SK-N-SH treated with all-trans-retinoic acid at 6 μM for 48 hours (cell line): ENCODE measurements at regions not wholly inside any gene's neighbourhood (a gene's known extent, or its start where the extent isn't known, plus 50 kb on each side); places are given as distances from the start of the nearest gene placed in this dataset.

ENCODE experiments used
- ATAC-seq: fragments of 200-7000 bp; cut with Tn5 transposase; 3 replicates; pipeline ENCODE4 v1.9.1; 2020; ENCODE audit warnings: mild to moderate bottlenecking, moderate library complexity
- ARNTL ChIP-seq: fragments of 450-650 bp; formaldehyde crosslinking; IDR thresholded peaks from 2 replicates; pipeline ENCODE4 v1.5.0; 2020; ENCODE audit warnings: low read depth, mild to moderate bottlenecking, moderate library complexity, borderline replicate concordance
- BACH2 ChIP-seq: fragments of 250-450 bp; sonication (Bioruptor Pico); IDR thresholded peaks from 2 replicates; pipeline ENCODE4 v1.9.0; 2021; ENCODE audit warnings: mild to moderate bottlenecking, borderline replicate concordance
- CSDC2 ChIP-seq: fragments of 250-450 bp; sonication (Bioruptor Pico); IDR thresholded peaks from 2 replicates; pipeline ENCODE4 v1.5.0; 2020; ENCODE audit warnings: mild to moderate bottlenecking, moderate library complexity
- ESRRG ChIP-seq: fragments of 250-450 bp; sonication (Bioruptor Pico); IDR thresholded peaks from 2 replicates; pipeline ENCODE4 v1.6.1; 2021; ENCODE audit warnings: mild to moderate bottlenecking
- GLIS3 ChIP-seq: fragments of 250-450 bp; sonication (Bioruptor Pico); IDR thresholded peaks from 2 replicates; pipeline ENCODE4 v1.5.0; 2020; ENCODE audit warnings: mild to moderate bottlenecking, moderate library complexity
- OSR1 ChIP-seq: fragments of 250-450 bp; sonication (Bioruptor Pico); IDR thresholded peaks from 2 replicates; pipeline ENCODE4 v1.8.0; 2022; ENCODE audit warnings: moderate library complexity, mild to moderate bottlenecking, inconsistent platforms
- PPARA ChIP-seq: fragments of 250-450 bp; sonication (Bioruptor Pico); IDR thresholded peaks from 2 replicates; pipeline ENCODE4 v1.5.0; 2020; ENCODE audit warnings: mild to moderate bottlenecking, borderline replicate concordance
- RARB ChIP-seq: fragments of 250-450 bp; sonication (Bioruptor Pico); IDR thresholded peaks from 2 replicates; pipeline ENCODE4 v1.8.0; 2021; ENCODE audit warnings: mild to moderate bottlenecking, moderate library complexity
- SNAI2 ChIP-seq: fragments of 250-450 bp; sonication (Bioruptor Pico); IDR thresholded peaks from 2 replicates; pipeline ENCODE4 v1.5.0; 2020; ENCODE audit warnings: mild to moderate bottlenecking, moderate library complexity
- TCF4 ChIP-seq: fragments of 250-450 bp; sonication (Bioruptor Pico); IDR thresholded peaks from 2 replicates; pipeline ENCODE4 v1.8.0; 2021; ENCODE audit warnings: mild to moderate bottlenecking, moderate library complexity, borderline replicate concordance
- TOX ChIP-seq: fragments of 250-450 bp; sonication (Bioruptor Pico); IDR thresholded peaks from 2 replicates; pipeline ENCODE4 v1.8.0; 2021; ENCODE audit warnings: mild to moderate bottlenecking, moderate library complexity, borderline replicate concordance
- ZC3H10 ChIP-seq: fragments of 250-450 bp; sonication (Bioruptor Pico); IDR thresholded peaks from 2 replicates; pipeline ENCODE4 v1.5.1; 2021; ENCODE audit warnings: mild to moderate bottlenecking, moderate library complexity
- ZFP3 ChIP-seq: fragments of 250-450 bp; sonication (Bioruptor Pico); IDR thresholded peaks from 2 replicates; pipeline ENCODE4 v1.5.0; 2020; ENCODE audit warnings: mild to moderate bottlenecking, moderate library complexity
- ZFP30 ChIP-seq: fragments of 450-650 bp; formaldehyde crosslinking; IDR thresholded peaks from 2 replicates; pipeline ENCODE4 v1.5.0; 2022; ENCODE audit warnings: mild to moderate bottlenecking, moderate library complexity
- ZNF565 ChIP-seq: fragments of 450-650 bp; formaldehyde crosslinking; conservative IDR thresholded peaks from 2 replicates; pipeline ENCODE4 v1.5.0; 2020; ENCODE audit warnings: low read depth, mild to moderate bottlenecking, moderate library complexity
- ZNF70 ChIP-seq: fragments of 450-650 bp; formaldehyde crosslinking; IDR thresholded peaks from 2 replicates; pipeline ENCODE4 v1.5.0; 2020; ENCODE audit warnings: mild to moderate bottlenecking, moderate library complexity
- ZNF8 ChIP-seq: fragments of 450-650 bp; formaldehyde crosslinking; IDR thresholded peaks from 2 replicates; pipeline ENCODE4 v1.5.0; 2020; ENCODE audit warnings: mild to moderate bottlenecking, moderate library complexity
- TF ChIP-seq, protein P1 (sequence below): fragments of 250-450 bp; sonication (Bioruptor Pico); IDR thresholded peaks from 2 replicates; pipeline ENCODE4 v1.5.1; 2020; ENCODE audit warnings: low read depth, mild to moderate bottlenecking, moderate library complexity
- TF ChIP-seq, protein P2 (sequence below): fragments of 250-450 bp; sonication (Bioruptor Pico); IDR thresholded peaks from 2 replicates; pipeline ENCODE4 v1.5.1; 2021; ENCODE audit warnings: mild to moderate bottlenecking, moderate library complexity
- TF ChIP-seq, protein P3 (sequence below): fragments of 250-450 bp; sonication (Bioruptor Pico); IDR thresholded peaks from 2 replicates; pipeline ENCODE4 v1.8.0; 2021; ENCODE audit warnings: low read depth, mild to moderate bottlenecking, moderate library complexity, borderline replicate concordance
- TF ChIP-seq, protein P4 (sequence below): fragments of 250-450 bp; sonication (Bioruptor Pico); IDR thresholded peaks from 2 replicates; pipeline ENCODE4 v1.8.0; 2020; ENCODE audit warnings: mild to moderate bottlenecking, moderate library complexity, borderline replicate concordance

DNA sequence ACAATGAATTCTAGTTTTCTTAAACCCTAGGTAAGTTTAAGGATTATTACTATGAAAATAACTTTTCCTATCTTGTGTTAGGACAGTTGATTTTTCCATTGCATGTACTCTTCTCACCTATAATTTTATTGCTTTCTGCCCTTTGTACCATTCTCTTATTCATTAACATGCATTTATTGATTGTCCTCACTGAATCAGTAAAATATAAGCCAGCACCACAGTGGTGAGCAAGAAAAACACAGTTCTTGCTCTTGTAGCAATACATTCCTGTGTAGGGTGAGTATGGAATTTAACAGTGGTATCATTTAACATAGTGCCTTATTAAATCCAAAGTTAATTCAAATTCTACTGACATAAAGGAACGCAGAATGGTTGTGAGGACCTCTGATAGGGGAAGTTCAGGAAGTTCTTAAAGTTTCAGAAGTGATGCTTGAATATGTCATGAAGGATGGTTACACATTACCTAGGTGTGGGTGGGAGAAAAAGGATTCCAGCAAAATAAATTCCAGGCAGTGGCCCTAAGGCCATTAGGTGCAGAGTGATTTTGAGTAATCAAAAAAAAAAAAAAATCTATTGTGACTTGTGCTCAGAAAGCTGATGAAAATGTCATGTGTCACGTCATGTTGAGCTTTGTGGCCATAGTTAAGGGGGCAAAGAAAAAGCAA is 104.7 kb upstream of the DSEL start:
- no peak for ATAC-seq

DNA sequence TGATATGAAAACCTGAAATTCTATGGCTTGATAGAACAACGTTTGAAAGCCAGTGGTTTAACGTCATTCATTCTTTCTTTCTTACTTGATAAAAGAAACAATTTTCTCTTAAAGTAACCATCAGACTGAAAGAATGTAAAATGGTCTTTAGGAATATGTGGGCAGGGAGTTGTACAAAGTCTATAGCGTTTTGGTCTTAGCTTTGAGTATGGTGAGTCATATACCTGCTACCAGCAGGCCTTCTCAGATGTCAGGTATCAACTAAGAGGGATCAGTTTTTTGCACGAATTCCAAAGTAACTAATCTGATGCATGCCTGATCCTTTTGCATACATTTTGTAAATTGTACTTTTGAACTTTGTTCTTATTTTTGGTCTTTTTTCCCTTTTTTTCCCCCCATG is 101.5 kb upstream of the DSEL start:
- TF ChIP-seq ZNF8 (CRISPR knock-in tag) (no peak), TOX (CRISPR knock-in tag) (no peak), RARB (CRISPR knock-in tag) (no peak), BACH2 (no peak), GLIS3 (CRISPR knock-in tag) (no peak), ZFP3 (CRISPR knock-in tag) (no peak), ZNF565 (CRISPR knock-in tag) (no peak), TCF4 (no peak)
- no peak for ATAC-seq

More for the DNA sequence above, 104.7 kb upstream of the DSEL start:
- TF ChIP-seq, protein P1, sequence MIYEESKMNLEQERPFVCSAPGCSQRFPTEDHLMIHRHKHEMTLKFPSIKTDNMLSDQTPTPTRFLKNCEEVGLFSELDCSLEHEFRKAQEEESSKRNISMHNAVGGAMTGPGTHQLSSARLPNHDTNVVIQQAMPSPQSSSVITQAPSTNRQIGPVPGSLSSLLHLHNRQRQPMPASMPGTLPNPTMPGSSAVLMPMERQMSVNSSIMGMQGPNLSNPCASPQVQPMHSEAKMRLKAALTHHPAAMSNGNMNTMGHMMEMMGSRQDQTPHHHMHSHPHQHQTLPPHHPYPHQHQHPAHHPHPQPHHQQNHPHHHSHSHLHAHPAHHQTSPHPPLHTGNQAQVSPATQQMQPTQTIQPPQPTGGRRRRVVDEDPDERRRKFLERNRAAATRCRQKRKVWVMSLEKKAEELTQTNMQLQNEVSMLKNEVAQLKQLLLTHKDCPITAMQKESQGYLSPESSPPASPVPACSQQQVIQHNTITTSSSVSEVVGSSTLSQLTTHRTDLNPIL (CRISPR knock-in tag) = no peak
- no peak for TF ChIP-seq ZC3H10 (CRISPR knock-in tag)
- TF ChIP-seq, all 23 proteins: peak for 0

DNA sequence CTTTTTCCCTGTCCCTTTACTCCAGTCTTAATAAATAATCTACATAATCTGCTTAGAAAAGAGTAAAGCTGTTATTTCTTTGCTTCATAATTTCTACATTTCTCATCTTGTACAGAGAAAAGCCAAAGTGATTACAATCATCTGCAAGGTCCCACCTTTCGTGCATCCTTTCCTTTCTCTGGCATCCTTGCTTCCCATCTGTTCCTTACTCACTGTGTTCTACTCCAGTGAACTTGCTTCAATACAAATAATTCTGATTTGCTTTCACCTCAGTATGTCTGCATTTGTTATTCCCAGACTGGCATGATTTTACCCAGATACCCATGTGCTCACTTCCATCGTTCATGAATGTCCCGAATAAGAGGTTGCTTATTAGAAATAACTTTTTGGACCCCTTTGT is 99.4 kb upstream of the DSEL start:
- TF ChIP-seq ARNTL (CRISPR knock-in tag) (no peak), ZNF565 (CRISPR knock-in tag) (no peak), ZFP30 (CRISPR knock-in tag) (no peak), RARB (CRISPR knock-in tag) (no peak), ZNF8 (CRISPR knock-in tag) (no peak), TOX (CRISPR knock-in tag) (no peak), ZNF70 (CRISPR knock-in tag) (no peak), GLIS3 (CRISPR knock-in tag) (no peak), ZC3H10 (CRISPR knock-in tag) (no peak), TCF4 (no peak), ESRRG (CRISPR knock-in tag) (no peak), CSDC2 (CRISPR knock-in tag) (no peak), PPARA (no peak)
- TF ChIP-seq, protein P2, sequence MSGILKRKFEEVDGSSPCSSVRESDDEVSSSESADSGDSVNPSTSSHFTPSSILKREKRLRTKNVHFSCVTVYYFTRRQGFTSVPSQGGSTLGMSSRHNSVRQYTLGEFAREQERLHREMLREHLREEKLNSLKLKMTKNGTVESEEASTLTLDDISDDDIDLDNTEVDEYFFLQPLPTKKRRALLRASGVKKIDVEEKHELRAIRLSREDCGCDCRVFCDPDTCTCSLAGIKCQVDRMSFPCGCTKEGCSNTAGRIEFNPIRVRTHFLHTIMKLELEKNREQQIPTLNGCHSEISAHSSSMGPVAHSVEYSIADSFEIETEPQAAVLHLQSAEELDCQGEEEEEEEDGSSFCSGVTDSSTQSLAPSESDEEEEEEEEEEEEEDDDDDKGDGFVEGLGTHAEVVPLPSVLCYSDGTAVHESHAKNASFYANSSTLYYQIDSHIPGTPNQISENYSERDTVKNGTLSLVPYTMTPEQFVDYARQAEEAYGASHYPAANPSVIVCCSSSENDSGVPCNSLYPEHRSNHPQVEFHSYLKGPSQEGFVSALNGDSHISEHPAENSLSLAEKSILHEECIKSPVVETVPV (CRISPR knock-in tag) = no peak
- TF ChIP-seq, protein P1 (CRISPR knock-in tag) = no peak
- TF ChIP-seq, protein P3, sequence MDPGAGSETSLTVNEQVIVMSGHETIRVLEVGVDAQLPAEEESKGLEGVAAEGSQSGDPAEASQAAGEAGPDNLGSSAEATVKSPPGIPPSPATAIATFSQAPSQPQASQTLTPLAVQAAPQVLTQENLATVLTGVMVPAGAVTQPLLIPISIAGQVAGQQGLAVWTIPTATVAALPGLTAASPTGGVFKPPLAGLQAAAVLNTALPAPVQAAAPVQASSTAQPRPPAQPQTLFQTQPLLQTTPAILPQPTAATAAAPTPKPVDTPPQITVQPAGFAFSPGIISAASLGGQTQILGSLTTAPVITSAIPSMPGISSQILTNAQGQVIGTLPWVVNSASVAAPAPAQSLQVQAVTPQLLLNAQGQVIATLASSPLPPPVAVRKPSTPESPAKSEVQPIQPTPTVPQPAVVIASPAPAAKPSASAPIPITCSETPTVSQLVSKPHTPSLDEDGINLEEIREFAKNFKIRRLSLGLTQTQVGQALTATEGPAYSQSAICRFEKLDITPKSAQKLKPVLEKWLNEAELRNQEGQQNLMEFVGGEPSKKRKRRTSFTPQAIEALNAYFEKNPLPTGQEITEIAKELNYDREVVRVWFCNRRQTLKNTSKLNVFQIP = no peak
- TF ChIP-seq, protein P4, sequence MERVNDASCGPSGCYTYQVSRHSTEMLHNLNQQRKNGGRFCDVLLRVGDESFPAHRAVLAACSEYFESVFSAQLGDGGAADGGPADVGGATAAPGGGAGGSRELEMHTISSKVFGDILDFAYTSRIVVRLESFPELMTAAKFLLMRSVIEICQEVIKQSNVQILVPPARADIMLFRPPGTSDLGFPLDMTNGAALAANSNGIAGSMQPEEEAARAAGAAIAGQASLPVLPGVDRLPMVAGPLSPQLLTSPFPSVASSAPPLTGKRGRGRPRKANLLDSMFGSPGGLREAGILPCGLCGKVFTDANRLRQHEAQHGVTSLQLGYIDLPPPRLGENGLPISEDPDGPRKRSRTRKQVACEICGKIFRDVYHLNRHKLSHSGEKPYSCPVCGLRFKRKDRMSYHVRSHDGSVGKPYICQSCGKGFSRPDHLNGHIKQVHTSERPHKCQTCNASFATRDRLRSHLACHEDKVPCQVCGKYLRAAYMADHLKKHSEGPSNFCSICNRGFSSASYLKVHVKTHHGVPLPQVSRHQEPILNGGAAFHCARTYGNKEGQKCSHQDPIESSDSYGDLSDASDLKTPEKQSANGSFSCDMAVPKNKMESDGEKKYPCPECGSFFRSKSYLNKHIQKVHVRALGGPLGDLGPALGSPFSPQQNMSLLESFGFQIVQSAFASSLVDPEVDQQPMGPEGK (CRISPR knock-in tag) = no peak
- ATAC-seq = no peak

DNA sequence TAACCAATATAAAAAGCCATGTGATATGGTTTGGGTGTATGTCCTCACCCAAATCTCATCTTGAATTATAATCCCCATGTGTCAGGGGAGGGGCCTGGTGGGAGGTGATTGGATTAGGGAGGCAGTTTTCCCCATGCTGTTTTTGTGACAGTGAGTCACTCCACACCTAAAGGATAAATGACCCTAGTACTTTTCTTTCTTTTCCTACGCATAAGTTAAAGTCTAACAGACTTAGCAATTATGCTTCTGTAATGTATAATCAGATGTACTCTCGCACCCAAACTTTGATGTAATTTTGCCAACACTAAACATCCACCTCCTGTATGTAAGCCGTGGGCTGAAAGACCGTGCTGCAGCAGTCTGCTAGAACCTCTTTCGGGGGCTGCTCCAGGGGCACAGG is 97.2 kb upstream of the DSEL start:
- ATAC-seq = no peak
- no peak for TF ChIP-seq ZNF70 (CRISPR knock-in tag)
- TF ChIP-seq ZC3H10 (CRISPR knock-in tag) = no peak
- no peak for TF ChIP-seq ZNF565 (CRISPR knock-in tag)
- no peak for TF ChIP-seq OSR1
- no peak for TF ChIP-seq PPARA
- no peak for TF ChIP-seq ZFP3 (CRISPR knock-in tag)
- no peak for TF ChIP-seq ESRRG (CRISPR knock-in tag)
- no peak for TF ChIP-seq SNAI2 (CRISPR knock-in tag)
- TF ChIP-seq RARB (CRISPR knock-in tag) = no peak
- TF ChIP-seq BACH2 = no peak
- TF ChIP-seq, protein P3 = no peak
- no peak for TF ChIP-seq TOX (CRISPR knock-in tag)
- no peak for TF ChIP-seq ARNTL (CRISPR knock-in tag)
- TF ChIP-seq, protein P4 (CRISPR knock-in tag) = no peak
